ENCODE measurements at regions not wholly inside any gene's neighbourhood (a gene's known extent, or its start where the extent isn't known, plus 50 kb on each side); places are given as distances from the start of the nearest gene placed in this dataset.

DNA sequence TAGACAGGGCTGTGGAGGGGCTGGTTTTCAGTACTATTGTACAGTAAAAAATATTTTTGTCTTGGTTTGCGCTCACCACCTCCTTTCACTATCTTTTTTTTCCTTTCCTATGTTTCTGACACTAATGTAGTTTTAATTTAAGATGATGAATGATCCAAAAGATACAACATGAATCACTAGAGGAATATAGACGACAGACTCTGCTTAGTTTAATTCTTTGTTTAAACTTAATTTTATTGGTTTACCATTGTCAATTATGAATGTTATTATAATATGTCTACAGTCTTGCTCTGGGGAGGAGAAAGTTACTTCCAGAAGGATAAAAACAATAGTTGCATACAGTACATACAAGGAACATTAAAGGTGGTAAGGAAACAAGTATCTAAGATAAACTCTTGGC is 682.4 kb upstream of the ADGRL4 start:
- no peak for DNase-seq

DNA sequence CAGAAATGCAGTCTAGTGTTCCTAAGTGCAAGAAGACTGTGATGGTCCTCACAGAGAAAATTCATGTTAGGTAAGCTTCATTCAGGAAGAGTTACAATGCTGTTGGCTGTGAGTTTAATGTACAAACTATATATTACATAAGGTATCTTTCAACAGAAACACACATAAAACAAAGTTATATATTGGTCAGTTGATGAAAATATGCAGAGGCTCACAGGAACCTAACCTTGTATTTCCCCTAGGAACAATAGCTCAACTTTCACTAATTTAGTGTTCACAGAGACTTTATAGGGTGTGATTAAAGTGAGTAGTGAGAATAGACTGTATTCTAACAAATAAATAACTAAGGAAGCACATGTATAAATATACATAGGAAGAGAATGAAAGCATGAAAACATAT is 676.9 kb upstream of the ADGRL4 start:
- no peak for DNase-seq

DNA sequence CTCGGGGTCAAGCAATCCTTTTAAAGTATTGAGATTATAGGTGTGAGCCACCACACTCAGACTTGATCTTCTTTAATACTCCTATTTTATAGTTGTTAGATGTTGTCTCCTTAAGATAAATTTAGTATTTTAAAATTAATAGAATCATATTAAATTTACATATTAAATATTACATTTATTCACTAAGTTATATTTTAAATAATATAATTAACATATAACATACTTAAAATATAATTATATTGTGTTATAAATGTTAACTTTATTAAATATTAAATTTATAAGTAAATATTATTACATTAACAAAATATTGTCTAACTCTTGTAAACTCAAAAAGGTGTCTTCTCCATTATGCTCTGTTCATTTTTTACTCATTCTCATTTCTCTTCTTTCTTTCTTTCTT is 675.9 kb upstream of the ADGRL4 start:
- DNase-seq = no peak

DNA sequence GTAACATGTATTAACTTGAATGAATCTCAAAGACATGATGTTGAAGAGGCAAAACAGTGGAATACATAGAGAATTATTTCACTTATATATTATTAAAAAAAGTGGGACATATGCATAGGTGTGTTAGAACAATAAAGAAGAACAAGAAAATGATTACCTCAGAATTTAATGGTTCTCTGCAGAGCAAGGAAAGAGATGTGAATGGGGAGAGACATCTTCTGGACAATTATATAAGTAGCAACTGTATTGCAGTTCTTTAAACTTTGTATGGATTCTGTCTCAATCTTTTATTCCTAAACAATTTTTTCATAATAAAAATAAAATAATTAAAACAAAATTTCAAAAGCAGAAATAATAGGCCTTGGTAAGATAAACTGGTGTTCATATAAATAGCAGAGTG is 674.9 kb upstream of the ADGRL4 start:
- DNase-seq = no peak

DNA sequence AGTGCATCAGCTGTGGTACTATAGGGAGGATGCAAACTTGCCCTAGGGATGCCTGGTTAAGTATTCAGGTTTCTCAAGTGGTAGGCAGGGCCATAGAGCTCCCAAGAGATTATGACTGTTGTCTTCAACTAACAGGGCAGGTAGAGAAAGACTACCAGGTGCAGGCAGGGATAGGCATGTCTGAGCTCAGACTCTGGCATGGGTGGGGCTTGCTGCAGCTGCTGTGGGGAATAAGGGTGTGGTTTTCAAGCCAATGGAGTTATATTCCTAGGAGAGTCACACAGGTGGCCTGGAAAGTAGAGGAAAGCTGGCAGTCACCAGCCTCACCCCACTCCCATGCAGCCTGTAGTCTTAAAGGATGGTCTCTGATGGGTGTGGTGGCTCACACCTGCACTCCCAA is 673.4 kb upstream of the ADGRL4 start:
- no peak for DNase-seq

DNA sequence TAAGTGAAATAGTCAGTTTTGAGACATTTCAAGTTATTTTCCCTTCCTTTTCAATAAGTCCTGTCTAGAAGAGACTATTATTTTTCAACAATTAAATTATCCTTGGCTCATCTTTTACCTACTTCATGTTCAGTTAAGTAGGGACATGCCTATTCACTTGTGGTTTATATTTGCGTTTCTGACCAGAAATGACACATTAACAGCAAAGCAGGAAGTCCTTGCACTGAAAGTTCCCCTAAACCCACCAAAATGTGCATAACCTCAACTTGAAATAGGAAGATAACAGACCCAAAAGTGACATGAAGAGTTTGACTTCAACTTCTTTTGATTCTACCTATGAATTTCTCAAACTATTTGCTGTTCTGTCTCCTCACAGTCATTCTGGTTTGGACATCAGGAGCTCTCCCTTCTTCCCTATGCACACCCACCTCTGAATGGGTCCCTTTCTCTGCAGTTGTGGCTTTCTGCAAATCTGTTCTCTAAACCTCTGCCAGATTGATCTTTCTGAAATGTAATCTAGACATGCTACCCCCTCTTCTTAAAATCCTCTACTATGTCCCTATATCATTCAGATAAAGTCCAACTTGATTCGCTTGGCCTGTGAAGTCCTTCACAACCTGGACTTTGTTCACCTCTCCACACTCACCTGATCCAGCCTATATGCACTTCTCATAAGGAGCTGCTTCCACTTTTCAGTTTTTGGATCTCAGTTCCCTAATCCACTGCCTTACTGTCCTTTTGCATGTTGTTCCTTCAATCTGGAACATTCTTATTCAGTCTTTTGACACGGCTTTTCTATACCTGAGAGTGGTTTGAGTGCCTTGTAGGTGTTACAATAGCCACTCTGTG is 661.5 kb upstream of the ADGRL4 start:
- DNase-seq = no peak

DNA sequence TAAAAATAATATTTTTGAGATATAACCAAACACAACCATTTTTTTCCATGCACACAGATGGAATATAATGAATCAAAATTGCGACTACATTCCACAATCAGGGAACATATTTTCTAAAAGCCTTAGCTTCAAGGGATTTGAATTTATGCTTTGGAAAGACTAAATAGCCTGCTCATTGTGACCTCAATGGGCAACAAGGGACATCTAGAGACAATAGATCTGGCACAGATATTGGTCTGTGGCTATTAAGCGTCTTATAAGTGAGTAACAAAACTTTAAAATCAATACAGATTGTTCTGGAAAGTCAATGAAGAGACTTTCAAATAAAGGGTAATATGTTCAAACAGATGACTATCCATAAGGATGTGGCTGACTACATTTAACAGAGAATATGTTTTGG is 660.6 kb upstream of the ADGRL4 start:
- DNase-seq = no peak

DNA sequence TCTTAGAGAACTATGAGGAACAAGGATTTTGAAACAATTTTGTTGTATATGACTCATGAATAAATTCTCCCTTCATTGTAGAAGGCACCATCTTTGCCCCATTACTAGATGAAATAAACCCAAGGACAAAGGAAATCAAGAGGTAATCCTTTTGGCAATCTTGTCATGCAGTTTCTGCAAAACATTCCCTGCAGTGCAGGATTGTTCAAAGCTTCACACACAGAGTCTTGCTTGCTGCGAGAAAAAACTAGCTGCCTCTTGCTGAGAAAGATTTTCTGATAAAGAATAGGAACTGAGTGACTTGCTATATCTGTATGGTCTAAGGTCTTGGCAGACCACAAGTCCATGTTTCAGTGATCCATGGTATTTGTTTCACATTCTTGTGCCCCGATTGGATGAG is 657.4 kb upstream of the ADGRL4 start:
- DNase-seq = no peak

DNA sequence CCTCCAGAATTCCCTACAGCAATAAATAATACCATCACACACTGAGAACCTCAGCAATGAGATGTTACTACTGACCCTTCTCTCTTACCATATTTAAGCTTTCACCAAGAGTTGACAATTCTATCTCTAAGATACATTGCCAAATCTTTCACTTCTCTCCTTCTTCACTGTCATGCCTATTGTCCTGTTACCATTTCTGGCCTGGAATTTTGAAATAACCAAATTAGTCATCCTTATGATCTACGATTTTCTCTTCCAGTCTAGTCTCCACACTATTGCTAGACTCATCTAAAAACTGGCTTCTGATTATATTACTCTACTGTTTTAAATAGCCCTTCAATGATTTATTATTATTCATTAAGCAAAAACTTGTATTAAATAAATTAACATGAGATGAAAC is 656.1 kb upstream of the ADGRL4 start:
- DNase-seq = no peak

DNA sequence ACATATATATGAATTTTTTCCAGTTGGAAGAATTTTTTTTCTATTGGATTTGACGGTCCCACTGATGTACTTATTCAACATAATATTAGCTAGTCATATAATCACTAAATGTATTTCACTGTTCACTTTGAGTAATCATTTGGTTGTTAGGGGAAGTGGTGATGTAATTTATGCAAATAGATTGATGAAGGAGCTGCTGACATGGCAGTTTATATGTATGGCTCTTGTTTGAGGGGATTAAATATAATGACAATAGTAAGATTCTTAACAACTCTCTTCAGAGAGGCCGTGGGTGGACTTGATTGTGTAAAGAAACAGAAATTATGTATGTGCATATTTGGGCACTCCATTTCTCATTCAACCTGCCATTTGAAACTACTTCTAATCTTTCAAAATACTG is 653.6 kb upstream of the ADGRL4 start:
- DNase-seq = no peak

DNA sequence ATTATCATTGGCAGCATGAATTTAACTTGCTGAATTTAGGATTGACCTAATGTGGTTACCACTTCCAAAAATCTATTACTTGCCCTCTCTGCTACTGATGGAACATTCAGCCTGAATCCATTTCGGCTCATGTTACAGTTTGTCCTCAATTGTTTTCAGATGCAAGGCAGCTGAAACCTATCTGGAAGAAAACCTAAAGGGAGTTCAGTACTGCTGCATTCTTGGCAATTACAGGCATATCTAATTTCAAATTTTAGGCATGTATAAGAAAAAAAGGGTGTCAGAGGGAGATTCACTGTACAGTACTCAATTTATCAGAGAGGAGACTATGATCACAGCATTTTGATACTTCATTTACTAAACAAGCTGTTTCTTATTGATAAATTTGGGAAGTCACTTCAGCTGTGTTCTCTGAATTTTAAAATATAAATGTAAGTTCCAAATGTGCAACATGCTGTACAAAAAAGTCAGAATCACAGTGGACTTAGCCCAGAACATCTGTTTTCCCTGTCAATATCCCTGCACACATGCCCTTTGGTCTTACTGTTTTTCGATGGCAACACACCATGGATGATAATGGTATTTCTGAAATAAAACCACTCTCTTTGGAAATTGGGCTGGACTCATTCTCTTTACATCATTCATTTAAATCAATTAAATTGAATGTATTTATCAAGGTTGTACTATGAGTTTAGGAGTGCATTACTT is 651.6 kb upstream of the ADGRL4 start:
- peak; percentile 49 for DNase-seq

DNA sequence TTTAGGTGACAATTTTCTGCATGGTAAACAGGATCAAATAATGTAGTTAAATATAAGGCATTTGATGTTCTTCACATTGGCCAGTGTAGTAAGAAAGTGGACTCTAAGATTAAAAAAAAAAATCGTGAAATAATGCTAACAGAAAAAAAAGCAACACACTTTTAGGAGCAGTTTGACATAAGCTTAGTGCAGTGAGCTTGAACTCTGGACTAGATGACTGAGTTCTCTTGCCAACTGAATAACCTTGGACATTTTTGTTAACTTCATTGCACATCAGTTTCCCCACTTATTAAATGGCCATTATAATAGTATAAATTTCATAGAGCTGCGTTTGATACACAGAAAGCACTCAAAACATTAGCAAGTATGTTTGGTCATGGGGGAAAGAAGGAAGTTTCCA is 649.3 kb upstream of the ADGRL4 start:
- DNase-seq = no peak

DNA sequence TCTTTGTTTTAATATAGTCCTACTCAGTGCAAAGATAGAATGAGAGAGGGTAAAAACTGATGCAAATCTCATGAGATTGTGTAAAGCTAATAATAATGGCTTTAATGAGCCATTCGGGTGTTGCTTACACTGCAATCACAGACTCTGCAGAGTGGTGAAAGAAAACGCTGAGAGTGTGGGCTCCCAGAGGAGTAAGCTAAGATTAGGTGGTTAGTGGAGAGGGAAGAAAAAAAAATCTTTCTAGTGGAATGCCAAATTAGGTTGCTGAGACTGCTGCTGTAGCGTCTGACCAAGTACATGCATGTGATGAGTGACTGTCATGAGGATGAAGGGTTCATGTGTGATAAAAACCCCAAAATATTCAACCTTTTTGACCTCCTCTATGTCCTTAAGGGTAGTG is 645.9 kb upstream of the ADGRL4 start:
- no peak for DNase-seq

DNA sequence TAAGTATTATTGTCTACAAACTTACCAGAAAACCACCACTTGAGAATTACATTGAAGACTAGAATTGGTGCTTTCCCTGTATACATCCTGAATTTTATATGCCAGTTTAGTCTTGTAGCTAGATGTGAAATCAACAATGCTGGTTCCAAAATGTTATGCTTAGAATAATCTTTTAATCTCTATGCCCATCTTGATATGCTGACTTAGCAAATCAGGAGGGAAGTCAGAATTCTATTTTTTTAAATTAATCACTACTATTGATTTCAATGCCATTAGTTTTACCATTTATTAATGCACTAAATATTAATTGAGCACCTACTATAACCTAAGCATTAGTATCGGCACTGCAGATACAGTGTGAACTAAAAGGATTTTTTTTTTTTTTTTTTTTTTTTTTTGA is 641.6 kb upstream of the ADGRL4 start:
- no peak for DNase-seq

DNA sequence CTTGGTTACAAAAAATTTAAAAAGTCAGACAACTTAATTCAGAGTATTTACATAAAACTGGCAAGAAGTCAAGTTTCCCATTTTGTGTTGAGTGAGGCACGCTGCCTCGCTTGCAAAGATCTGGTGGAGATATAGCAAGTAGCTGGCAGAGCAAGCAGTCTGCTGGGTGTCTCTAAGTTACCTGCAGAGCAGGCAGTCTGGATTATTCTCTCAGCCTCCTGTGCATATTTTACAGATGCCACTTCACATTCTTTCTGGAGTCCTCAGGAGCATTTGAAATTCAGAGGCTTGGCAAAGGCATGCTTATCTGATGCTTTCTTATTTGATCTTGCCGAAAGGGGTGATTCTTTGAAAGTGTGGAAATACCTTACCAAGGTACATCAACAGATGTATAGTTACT is 640.4 kb upstream of the ADGRL4 start:
- DNase-seq = no peak

DNA sequence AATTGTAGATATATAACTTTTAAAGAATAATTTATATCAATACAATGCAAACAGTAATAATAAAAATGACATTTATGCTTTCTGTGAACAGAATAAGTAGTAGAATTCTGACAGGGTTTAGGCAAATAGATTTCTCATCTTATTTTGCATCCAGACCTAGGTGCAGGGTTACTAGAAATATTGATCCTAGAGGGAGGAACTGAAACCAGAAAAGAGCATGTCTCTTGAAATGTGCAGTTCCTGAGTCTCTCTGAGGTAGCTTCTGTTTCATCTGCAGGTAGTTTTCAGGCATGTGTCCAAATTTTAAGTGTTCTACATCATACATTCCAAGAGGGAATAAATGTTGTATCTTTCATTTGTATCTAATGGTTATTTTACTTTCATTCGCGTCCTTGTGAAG is 631.9 kb upstream of the ADGRL4 start:
- no peak for DNase-seq

DNA sequence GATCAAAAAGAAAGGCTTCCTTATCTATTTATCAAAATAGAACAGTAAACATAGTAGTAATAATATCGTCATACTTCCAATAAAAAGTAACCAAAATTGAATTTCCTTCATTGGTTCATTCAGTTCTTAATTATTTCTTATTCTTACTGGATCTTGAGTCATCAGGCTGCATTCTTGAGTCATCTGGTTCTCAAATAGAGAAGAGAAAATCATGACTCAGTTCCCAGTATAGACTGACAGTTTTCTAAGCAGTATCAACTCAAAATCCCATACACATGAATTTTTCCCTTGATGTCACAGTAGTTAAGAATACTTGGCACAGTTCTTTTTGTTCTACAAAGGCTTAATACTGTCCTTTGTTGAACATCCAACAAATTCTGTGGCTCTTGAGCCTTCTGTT is 626.9 kb upstream of the ADGRL4 start:
- DNase-seq = no peak

DNA sequence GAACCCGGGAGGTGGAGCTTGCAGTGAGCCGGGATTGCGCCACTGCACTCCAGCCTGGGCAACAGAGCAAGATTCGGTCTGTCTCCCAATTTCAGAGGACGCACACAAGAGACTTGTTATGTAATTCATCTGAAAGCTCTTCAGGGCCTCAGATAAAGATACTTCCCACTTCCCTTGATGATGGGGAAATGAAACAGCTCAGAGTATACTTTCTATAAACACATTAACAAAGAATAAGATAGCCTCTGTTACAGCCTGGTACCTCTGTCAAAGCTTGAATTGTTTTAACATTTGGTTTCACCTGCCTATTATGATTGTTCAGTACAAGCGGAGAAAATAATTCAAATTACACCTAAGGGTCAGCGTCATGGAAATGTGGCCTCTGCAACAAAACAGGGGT is 622.9 kb upstream of the ADGRL4 start:
- DNase-seq = no peak

DNA sequence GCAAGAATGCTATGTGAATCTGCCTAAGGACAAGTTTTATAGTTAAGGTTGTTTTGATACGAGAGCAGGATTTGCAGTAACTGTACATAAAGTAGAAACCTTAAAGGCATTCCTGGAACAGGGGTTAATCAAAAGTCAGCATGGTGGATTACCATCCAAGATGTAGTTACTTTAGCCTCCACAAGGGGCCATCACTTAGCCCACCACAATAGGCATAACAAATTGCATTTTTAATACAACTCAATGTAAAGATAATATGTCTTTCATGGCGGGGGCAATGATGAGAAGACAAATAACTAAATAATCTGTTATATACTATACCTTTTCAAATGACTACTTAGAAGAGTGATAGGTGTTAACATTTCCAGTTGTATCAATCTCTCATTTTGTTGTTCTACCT is 611.2 kb upstream of the ADGRL4 start:
- no peak for DNase-seq

DNA sequence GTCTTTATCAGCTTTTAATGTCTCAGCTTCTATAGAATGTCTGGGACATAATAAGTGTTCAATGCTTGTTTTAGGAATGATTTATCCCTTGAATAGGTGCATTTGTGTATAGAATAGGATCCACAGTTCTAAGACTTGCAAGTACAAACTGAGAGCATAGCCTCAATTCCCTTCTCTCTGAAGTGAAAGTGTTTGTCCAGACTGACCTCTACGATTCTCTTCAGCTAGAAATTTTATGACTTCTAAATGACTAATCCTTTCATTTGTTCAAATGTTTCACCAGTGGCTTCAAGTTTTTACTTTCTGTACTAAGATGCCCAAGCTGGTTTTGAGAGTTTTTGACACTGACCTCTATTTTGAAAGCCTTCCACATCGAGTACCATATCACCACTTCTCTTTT is 608.2 kb upstream of the ADGRL4 start:
- DNase-seq = no peak

DNA sequence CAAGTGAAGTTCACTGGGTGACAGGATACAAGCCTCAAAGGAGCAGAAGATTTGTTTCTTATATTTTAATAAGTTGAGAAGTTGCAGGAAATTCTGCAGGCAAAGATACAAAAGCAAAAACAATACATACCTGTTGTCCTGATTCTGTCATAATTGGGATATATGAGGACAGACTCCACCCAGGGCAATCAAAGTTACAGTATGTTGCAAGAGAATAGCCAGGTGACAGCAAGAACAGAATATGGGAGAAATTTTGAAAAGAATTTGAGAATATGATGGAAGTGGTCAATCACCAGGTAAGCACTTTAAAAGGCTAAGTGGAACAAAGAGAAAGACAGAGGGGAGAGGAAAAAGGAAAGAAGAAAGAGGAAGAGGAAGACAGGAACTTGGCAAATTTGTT is 607.6 kb upstream of the ADGRL4 start:
- no peak for DNase-seq

DNA sequence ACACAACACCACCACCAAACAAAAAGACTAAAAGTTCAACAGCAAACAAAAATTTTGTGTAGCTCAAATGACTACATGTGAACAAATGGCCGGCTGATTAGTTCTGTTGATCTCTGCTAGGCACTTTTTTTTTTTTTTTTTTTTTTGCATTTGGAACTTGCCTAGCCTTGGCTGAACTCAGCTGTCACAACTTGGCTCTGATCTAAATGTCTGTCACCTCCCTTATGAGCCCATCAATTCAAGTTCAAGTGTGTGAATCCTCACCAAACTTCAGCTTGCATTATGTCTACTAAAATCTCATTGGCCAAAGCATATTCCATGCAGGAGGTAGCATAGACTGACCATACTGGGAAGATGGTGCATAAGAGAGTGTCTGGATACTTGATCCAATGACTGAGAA is 606.5 kb upstream of the ADGRL4 start:
- DNase-seq = no peak

DNA sequence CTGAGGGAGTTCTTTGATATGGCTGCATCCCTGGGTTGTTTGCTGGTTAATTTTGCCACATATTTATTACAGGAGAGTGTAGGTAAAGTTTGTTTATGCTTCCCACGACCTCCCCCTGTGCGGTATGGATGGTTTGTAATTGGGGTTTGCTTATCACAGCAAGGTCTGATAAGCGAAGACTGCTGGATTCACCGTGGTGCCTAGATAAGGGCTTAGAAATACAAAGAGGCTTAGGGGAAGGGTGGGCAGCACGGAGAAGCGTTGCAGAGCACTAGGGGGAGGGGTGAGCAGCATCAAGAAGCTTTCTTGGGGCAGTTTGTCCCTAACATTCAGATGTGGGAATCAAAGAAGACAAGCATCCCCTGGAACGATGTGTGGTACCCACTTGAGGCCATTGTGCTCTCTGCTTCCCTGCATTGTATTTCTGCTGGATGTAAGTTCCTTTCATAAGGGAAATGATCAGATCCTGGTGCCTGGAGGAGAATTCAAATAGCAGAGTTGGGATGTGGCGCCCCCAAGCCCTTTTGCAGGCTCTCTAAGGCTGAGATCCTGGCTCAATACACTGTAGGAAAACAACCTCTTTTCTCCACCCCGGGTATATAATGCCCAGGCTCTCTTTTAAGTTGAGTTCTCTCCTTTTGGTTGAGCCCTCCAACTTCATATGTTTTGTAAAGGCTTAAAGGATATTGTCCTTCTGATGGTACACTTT is 598.1 kb upstream of the ADGRL4 start:
- DNase-seq = no peak

DNA sequence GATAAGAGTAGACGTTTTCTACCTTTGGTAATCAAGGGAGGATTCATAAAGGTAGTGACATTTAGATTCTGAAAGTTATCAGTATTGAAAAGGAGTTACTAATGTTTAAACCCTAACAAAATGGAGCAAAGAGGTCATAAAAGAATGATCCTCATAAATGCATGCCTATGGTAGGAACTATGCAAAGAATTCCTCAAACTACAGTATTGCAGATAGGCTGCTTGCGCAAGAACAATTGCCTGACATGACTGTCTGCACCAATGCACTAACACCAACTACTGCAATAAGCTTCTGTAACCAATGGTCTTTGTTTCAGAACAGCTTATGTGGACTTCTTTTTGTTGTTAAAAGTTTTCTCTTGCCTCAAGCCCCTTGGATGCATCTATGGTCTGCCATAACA is 597.3 kb upstream of the ADGRL4 start:
- no peak for DNase-seq

Data from NCI-H1105 treated with DMSO at 0.1 percent for 48 hours (cell line).